ENCODE measurements at regions not wholly inside any gene's neighbourhood (a gene's known extent, or its start where the extent isn't known, plus 50 kb on each side); places are given as distances from the start of the nearest gene placed in this dataset.

DNA sequence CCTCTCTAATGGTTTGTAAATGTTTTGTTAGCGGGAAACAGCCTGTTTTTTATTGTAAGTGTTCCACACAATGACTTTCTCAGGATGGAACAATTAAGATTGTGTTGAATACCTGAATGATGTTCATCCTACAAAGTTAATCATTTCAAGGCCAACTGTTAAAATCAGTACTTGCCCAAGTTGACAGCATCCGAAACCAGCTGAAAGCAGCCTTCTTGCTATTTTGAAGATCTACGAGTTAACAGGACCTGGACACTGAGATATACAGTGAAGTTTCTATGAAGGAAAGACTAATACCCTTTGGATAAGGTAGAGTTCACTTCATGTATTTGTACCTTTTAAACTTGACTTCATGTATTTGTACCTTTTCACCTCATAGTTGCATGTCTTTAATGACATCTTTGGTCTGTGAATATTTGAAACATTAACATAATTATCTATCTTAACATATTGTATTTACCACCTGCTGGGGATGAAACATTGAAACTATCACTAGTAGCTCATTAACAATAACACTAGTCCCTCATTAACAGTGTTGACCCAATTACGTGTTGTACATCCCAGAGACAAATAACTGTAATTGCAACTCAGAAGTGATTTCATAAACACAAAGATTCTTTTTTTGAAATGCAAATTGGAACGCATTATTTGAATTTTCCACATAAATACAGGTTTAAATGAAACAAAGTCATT lies 556.0 kb upstream of the MEX3C start:
- Histone ChIP-seq H3K4me3 (no peak overlapping the region), H3K4me1 (replicated peaks) (no peaks in the 10 kb centered on the region), H3K27ac (no peak overlapping the region), H3K27me3 (replicated peaks; ENCODE audit: insufficient read depth) (no peaks in the 10 kb centered on the region), H3K36me3 (no peaks in the 10 kb centered on the region), H3K9me3 (no peaks in the 10 kb centered on the region)
- DNase-seq (ENCODE audit: low spot score) = no peak
- intact Hi-C loops (cut with DNase I) = no loop called here
- TF ChIP-seq POLR2AphosphoS5 (IDR thresholded peaks at IDR 0.05) (no peak), POLR2A (IDR thresholded peaks at IDR 0.05) (no peak)
- TF ChIP-seq, protein P1, sequence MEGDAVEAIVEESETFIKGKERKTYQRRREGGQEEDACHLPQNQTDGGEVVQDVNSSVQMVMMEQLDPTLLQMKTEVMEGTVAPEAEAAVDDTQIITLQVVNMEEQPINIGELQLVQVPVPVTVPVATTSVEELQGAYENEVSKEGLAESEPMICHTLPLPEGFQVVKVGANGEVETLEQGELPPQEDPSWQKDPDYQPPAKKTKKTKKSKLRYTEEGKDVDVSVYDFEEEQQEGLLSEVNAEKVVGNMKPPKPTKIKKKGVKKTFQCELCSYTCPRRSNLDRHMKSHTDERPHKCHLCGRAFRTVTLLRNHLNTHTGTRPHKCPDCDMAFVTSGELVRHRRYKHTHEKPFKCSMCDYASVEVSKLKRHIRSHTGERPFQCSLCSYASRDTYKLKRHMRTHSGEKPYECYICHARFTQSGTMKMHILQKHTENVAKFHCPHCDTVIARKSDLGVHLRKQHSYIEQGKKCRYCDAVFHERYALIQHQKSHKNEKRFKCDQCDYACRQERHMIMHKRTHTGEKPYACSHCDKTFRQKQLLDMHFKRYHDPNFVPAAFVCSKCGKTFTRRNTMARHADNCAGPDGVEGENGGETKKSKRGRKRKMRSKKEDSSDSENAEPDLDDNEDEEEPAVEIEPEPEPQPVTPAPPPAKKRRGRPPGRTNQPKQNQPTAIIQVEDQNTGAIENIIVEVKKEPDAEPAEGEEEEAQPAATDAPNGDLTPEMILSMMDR (IDR thresholded peaks at IDR 0.05) = no peak
- WGBS = 65% methylated on average over 5 of the region's 5 CpGs

DNA sequence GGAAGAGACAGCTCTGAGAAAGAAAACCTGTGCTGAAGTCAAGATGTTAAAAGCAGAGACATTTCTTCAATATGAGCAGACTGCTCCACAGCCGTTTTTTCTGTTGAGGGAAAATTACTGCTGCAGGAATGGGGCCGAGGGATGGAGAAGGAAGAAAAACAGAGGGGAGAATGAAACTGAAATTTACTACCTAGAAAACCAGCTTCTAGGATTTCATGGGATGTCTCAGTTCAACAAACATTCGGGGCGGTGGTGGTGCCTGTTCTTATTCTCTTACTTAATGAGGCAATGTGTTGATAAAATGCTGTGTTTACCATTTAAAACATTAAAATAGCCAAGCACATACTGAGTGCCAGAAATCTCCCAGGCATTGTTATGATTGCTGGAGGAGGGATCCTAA lies 557.1 kb upstream of the MEX3C start:
- TF ChIP-seq, protein P1 (IDR thresholded peaks at IDR 0.05) = no peak
- intact Hi-C loops (cut with DNase I) = no loop called here
- no peaks in the 10 kb centered on the region for H3K27me3 ChIP-seq (replicated peaks; ENCODE audit: insufficient read depth)
- DNase-seq (ENCODE audit: low spot score) = no peak
- WGBS = 9% methylated on average over 4 of the region's 4 CpGs
- H3K4me3 ChIP-seq = no peak overlapping the region
- no peak overlapping the region for H3K27ac ChIP-seq
- H3K4me1 ChIP-seq (replicated peaks) = no peaks in the 10 kb centered on the region
- H3K9me3 ChIP-seq = no peaks in the 10 kb centered on the region
- H3K36me3 ChIP-seq = no peaks in the 10 kb centered on the region

DNA sequence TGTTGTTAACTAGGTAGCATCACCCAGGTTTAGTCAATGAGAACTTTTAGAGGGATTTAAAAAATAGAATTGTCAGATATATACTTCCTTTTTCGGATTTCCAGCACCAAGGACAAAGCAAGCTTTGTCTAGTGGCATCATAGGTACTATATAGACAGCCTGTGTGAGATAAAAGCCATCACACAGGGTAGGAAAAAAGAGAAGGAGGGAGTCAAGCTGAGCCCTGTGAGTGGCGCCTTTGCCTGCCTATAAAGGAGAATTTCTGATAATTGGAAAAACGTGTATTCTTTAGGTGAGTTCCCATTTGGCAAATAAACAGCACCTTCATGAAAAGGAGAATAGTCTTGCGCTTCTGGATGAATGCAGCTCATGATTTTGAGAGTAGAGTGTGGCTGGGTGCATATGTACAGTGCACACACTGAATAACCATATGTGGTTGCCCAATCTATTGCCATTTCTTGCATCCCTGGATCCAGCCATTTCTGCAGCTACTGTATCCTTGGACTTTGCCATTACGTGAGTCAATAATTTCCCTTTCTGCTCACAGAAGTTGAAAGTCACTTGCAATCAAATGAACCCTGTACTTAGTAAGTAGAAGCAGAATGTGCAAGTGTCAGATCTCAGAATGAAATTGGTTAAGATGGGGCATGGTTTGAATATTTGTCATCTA lies 559.9 kb upstream of the MEX3C start:
- 77% methylated on average over 5 of the region's 5 CpGs for WGBS

DNA sequence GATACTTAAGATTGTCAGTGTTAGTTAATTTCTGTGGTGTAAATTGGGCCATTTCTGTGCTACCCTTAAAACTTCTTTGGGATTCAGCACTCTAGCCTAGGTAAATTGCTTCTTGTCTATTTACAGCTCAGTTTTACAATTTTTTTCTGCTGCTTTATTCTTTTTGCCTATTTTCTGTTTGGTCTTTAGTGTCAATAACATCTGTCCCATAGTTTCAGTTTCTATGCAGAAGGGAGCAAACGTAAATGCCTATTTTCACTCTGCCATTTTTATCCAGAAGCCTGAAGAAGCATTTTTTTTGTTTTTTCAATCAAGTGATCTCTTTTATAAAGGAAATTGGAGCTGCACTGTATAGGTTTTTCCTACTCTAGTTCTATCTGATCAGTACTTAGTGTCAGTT lies 564.9 kb upstream of the MEX3C start:
- TF ChIP-seq POLR2A (IDR thresholded peaks at IDR 0.05) (no peak), POLR2AphosphoS5 (IDR thresholded peaks at IDR 0.05) (no peak)
- TF ChIP-seq, protein P1 (IDR thresholded peaks at IDR 0.05) = no peak
- intact Hi-C loops (cut with DNase I) = no loop called here
- H3K4me1 ChIP-seq (replicated peaks) = no peaks in the 10 kb centered on the region

More for the DNA sequence above, 559.9 kb upstream of the MEX3C start:
- DNase-seq (ENCODE audit: low spot score) = no peak
- no peak for TF ChIP-seq POLR2AphosphoS5 (IDR thresholded peaks at IDR 0.05)
- TF ChIP-seq POLR2A (IDR thresholded peaks at IDR 0.05) = no peak
- TF ChIP-seq, protein P1 (IDR thresholded peaks at IDR 0.05) = no peak
- H3K4me3 ChIP-seq = no peak overlapping the region
- intact Hi-C loops (cut with DNase I) = no loop called here
- H3K9me3 ChIP-seq = no peaks in the 10 kb centered on the region
- no peaks in the 10 kb centered on the region for H3K4me1 ChIP-seq (replicated peaks)
- H3K27me3 ChIP-seq (replicated peaks; ENCODE audit: insufficient read depth) = no peaks in the 10 kb centered on the region
- no peak overlapping the region for H3K27ac ChIP-seq
- no peaks in the 10 kb centered on the region for H3K36me3 ChIP-seq

More for the DNA sequence above, 564.9 kb upstream of the MEX3C start:
- H3K9me3 ChIP-seq = no peaks in the 10 kb centered on the region
- no peaks in the 10 kb centered on the region for H3K36me3 ChIP-seq
- H3K27me3 ChIP-seq (replicated peaks; ENCODE audit: insufficient read depth) = no peaks in the 10 kb centered on the region
- no peak overlapping the region for H3K27ac ChIP-seq
- no peak for DNase-seq (ENCODE audit: low spot score)
- WGBS = 43% methylated on average over 1 of the region's 1 CpG
- no peak overlapping the region for H3K4me3 ChIP-seq
